Kidney (tissue), 13 donors: ENCODE measurements at regions not wholly inside any gene's neighbourhood (a gene's known extent, or its start where the extent isn't known, plus 50 kb on each side); places are given as distances from the start of the nearest gene placed in this dataset.
"Not testable (repeated sequence)": the region's sequence is repeated elsewhere in the genome, so short reads cannot be mapped to it uniquely, and the experiment has no call there.

Experiments
- DNase-seq, 5 donors: peaks; one replicate each; pipeline ENCODE4 v3.0.0-alpha.2; 2013 to 2020
- FAIRE-seq: peaks from 2 replicates; lab custom pipeline; 2012; peaks lifted over from hg19 to GRCh38; lab: Jason Lieb, UNC
- H3K27ac ChIP-seq, 2 donors: one replicate each; pipeline ENCODE4 v1.7.0; 2013; ENCODE audit warnings: low read depth in 2 of 2, low read length in 2 of 2, inconsistent platforms in 1 of 2
- H3K27me3 ChIP-seq: one replicate; pipeline ENCODE4 v1.7.1; 2013; ENCODE audit warnings: low read length, inconsistent platforms; ENCODE audit not compliant: control insufficient read depth, insufficient read depth
- H3K36me3 ChIP-seq, 3 donors: one replicate each; pipeline versions ENCODE4 v1.7.0 to v1.7.1; 2013; ENCODE audit warnings: low read length in 3 of 3, control low read depth in 1 of 3, inconsistent platforms in 1 of 3; ENCODE audit not compliant: insufficient read depth in 3 of 3, control insufficient read depth in 2 of 3
- H3K4me1 ChIP-seq, 3 donors: one replicate each; pipeline versions ENCODE4 v1.7.0 to v1.7.1; 2013; ENCODE audit warnings: low read length in 3 of 3, inconsistent platforms in 1 of 3, low read depth in 1 of 3; ENCODE audit not compliant: control insufficient read depth in 2 of 3, insufficient read depth in 2 of 3
- H3K4me3 ChIP-seq, 3 donors: one replicate each; pipeline versions ENCODE4 v1.7.0 to v1.8.1; 2013; ENCODE audit warnings: low read length in 3 of 3, control low read depth in 1 of 3, inconsistent platforms in 1 of 3
- H3K9ac ChIP-seq, 3 donors: one replicate each; pipeline versions ENCODE4 v1.7.0 to v1.7.1; 2013; ENCODE audit warnings: low read length in 3 of 3, control low read depth in 1 of 3, inconsistent platforms in 1 of 3
- H3K9me3 ChIP-seq, 3 donors: one replicate each; pipeline versions ENCODE4 v1.7.0 to v1.7.1; 2013; ENCODE audit warnings: low read length in 3 of 3, control low read depth in 1 of 3, inconsistent platforms in 1 of 3; ENCODE audit not compliant: control insufficient read depth in 2 of 3, insufficient read depth in 1 of 3
- CTCF ChIP-seq: IDR thresholded peaks from 3 replicates; pipeline ENCODE4 v1.5.1; 2012; ENCODE audit warnings: mild to moderate bottlenecking, moderate library complexity, borderline replicate concordance; ENCODE audit not compliant: insufficient read depth; ENCODE audit errors: extremely low read depth
- intact Hi-C: fragments of 100-400 bp; cut with DNase I; formaldehyde crosslinking; loops from one replicate; pipeline ENCODE4 v1.11.1; 2022
- donor health status: control.
- donor health status: control.
- donor health status: control.
- donor health status: control.
- donor health status: control.
- donor health status: DM: yes; HTN: yes; CAD: no.
- donor health status: Normal renal cell carcinoma (clear cell type).

- Histone ChIP-seq H3K36me3 (no peaks in the 10 kb centered on the region), H3K27me3 (peaks cover 3% of the 10 kb centered on the region), H3K9me3 (no peaks in the 10 kb centered on the region), H3K4me1 (no peaks in the 10 kb centered on the region), H3K4me3 (no peak overlapping the region), H3K27ac (no peak overlapping the region), H3K9ac (no peak overlapping the region)
- DNase-seq (no peak), FAIRE-seq (no peak)
- intact Hi-C loops: no loop called here
- TF ChIP-seq CTCF: no peak
Observed at GRCh38 chrX:96551322-96551872, 133.2 kb upstream of the DIAPH2 start.

- FAIRE-seq: no peak
- Histone ChIP-seq H3K27me3 (no peaks in the 10 kb centered on the region), H3K4me3 (no peak overlapping the region), H3K9me3 (no peaks in the 10 kb centered on the region), H3K27ac (no peak overlapping the region), H3K4me1 (no peaks in the 10 kb centered on the region), H3K36me3 (no peaks in the 10 kb centered on the region), H3K9ac (no peak overlapping the region)
- DNase-seq: no peak
- intact Hi-C loops: no loop called here
- TF ChIP-seq CTCF: no peak
Observed at GRCh38 chrX:96556886-96557285, 127.8 kb upstream of the DIAPH2 start.

- H3K4me1 ChIP-seq, H3K9ac ChIP-seq, H3K27ac ChIP-seq, H3K9me3 ChIP-seq, intact Hi-C loops, H3K36me3 ChIP-seq, DNase-seq, H3K27me3 ChIP-seq, H3K4me3 ChIP-seq, FAIRE-seq: not testable (repeated sequence)
Observed at GRCh38 chrX:96561129-96561528, 123.5 kb upstream of the DIAPH2 start.

GRCh38 chrX:96563646-96564045, 121.0 kb upstream of the DIAPH2 start:
- no peak for TF ChIP-seq CTCF
- FAIRE-seq (no peak), DNase-seq (no peak)
- Histone ChIP-seq H3K27me3 (no peaks in the 10 kb centered on the region), H3K36me3 (no peaks in the 10 kb centered on the region), H3K4me3 (no peak overlapping the region), H3K4me1 (no peaks in the 10 kb centered on the region), H3K9ac (no peak overlapping the region), H3K9me3 (no peaks in the 10 kb centered on the region), H3K27ac (no peak overlapping the region)
- intact Hi-C loops: no loop called here
